ENCODE measurements at regions not wholly inside any gene's neighbourhood (a gene's known extent, or its start where the extent isn't known, plus 50 kb on each side); places are given as distances from the start of the nearest gene placed in this dataset.
"Not testable (repeated sequence)": the region's sequence is repeated elsewhere in the genome, so short reads cannot be mapped to it uniquely, and the experiment has no call there.

DNA sequence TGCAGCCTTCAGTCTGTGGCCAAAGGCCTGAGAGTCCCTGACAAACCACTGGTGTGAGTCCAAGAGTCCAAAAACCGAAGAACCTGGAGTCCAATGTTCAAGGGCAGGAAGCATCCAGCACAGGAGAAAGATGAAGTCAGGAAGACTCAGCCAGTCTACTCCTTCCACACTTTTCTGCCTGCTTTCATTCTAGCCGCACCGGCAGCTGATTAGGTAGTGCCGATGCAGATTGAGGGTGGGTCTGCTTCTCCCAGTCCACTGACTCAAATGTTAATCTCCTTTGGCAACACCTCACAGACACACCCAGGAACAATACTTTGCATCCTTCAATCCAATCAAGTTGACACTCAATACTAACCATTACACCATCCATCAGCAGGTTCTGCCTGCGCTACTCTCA lies 65.2 kb upstream of the WASF3 start:
- TF ChIP-seq POLR2A (IDR thresholded peaks at IDR 0.05) = not testable (repeated sequence)
- TF ChIP-seq, protein P1, sequence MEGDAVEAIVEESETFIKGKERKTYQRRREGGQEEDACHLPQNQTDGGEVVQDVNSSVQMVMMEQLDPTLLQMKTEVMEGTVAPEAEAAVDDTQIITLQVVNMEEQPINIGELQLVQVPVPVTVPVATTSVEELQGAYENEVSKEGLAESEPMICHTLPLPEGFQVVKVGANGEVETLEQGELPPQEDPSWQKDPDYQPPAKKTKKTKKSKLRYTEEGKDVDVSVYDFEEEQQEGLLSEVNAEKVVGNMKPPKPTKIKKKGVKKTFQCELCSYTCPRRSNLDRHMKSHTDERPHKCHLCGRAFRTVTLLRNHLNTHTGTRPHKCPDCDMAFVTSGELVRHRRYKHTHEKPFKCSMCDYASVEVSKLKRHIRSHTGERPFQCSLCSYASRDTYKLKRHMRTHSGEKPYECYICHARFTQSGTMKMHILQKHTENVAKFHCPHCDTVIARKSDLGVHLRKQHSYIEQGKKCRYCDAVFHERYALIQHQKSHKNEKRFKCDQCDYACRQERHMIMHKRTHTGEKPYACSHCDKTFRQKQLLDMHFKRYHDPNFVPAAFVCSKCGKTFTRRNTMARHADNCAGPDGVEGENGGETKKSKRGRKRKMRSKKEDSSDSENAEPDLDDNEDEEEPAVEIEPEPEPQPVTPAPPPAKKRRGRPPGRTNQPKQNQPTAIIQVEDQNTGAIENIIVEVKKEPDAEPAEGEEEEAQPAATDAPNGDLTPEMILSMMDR (IDR thresholded peaks at IDR 0.05 in 4 of 5, conservative IDR thresholded peaks at IDR 0.05 in 1 of 5) = not testable (repeated sequence)

All from gastrocnemius medialis (tissue), 4 donors.